ENCODE measurements at regions not wholly inside any gene's neighbourhood (a gene's known extent, or its start where the extent isn't known, plus 50 kb on each side); places are given as distances from the start of the nearest gene placed in this dataset.

DNA sequence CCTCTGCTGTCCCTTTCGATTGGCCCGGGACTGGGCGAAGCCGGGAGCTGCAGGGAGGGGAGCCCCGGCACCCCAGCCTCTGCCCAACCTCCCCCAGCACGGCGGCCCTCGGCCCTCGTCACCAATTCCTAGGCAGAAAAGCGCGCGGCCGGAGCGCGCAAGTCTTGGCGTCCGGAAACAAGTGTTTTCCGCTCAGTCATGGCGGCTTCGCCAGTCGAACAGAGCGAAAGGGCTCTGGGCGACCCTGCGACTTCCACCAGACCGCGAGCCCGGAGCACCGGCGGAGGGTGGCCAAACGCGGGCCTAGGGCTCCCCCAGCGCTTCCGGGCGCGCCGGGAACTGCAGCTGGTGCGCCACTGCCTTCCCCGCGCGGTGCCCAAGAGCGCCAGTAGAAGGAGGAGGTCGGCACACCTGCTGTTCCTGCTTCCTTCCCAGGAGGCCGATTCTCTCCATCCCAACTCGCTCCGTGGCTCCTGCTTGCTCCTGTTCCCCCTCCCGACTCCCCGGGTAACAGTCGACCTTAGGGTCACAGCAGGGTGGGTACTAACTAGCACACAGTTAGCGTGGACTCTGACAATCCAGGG, 729.9 kb downstream of the ZWINT start (continued):
- TF ChIP-seq MAFK (IDR thresholded peaks at IDR 0.05; ENCODE audit: low read depth, low read length), result no peak
- TF ChIP-seq NANOG (IDR thresholded peaks at IDR 0.05; ENCODE audit: insufficient read depth, low read depth, low read length, poor library complexity, severe bottlenecking), result no peak
- TF ChIP-seq E2F6 (IDR thresholded peaks at IDR 0.05), result no peak; the same call in none of the 2 replicates
- no peak for TF ChIP-seq KDM1A (IDR thresholded peaks at IDR 0.05; ENCODE audit: borderline replicate concordance, low read length)
- TF ChIP-seq EZH2 (IDR thresholded peaks at IDR 0.05; ENCODE audit: low read depth, low read length, severe bottlenecking), result no peak
- TF ChIP-seq CHD2 (IDR thresholded peaks at IDR 0.05; ENCODE audit: low read length), result 0 out of 2 replicates have a peak, but pooled peaks have one; percentile 39
- TF ChIP-seq BCL11A (IDR thresholded peaks at IDR 0.05; ENCODE audit: low read depth in 2 of 2, low read length in 2 of 2), result no peak
- no peak for TF ChIP-seq ZNF274 (IDR thresholded peaks at IDR 0.05; ENCODE audit: borderline replicate concordance, extremely low read depth, low read length)
- no peak for TF ChIP-seq SUZ12 (IDR thresholded peaks at IDR 0.05; ENCODE audit: low read length)
- peak; percentile 59; the same call in 1 of the 2 replicates for TF ChIP-seq TAF1 (IDR thresholded peaks at IDR 0.05; ENCODE audit: low read depth, low read length)
- TF ChIP-seq POLR2A (IDR thresholded peaks at IDR 0.05; ENCODE audit: control extremely low read depth in 1 of 2, low read depth in 2 of 2, low read length in 2 of 2), result peak in 1 of 2 experiments; percentile 28; a peak in 1 of 3 replicates
- peak; percentile 43; the same call in 1 of the 2 replicates for TF ChIP-seq PHF8 (conservative IDR thresholded peaks at IDR 0.05; ENCODE audit: low read depth, low read length)
- no peak for TF ChIP-seq KDM5A (IDR thresholded peaks at IDR 0.05; ENCODE audit: low read length)
- peak; percentile 84 for TF ChIP-seq CREB1 (IDR thresholded peaks at IDR 0.05)
- no peak for TF ChIP-seq SIX5 (IDR thresholded peaks at IDR 0.05; ENCODE audit: low read depth, low read length)
- TF ChIP-seq SP4 (IDR thresholded peaks at IDR 0.05; ENCODE audit: low read length), result no peak; the same call in 1 of the 2 replicates
- TF ChIP-seq SRF (IDR thresholded peaks at IDR 0.05; ENCODE audit: low read depth, low read length), result no peak
- peak; percentile 56 for TF ChIP-seq BACH1 (IDR thresholded peaks at IDR 0.05; ENCODE audit: low read length)
- TF ChIP-seq RBBP5 (IDR thresholded peaks at IDR 0.05; ENCODE audit: borderline replicate concordance, low read depth, low read length), result peak; percentile 61; the same call in 1 of the 2 replicates
- TF ChIP-seq SIN3A (conservative IDR thresholded peaks at IDR 0.05 in 1 of 2, IDR thresholded peaks at IDR 0.05 in 1 of 2; ENCODE audit: low read depth in 1 of 2, low read length in 2 of 2), result no peak
- TF ChIP-seq CEBPB (IDR thresholded peaks at IDR 0.05; ENCODE audit: low read depth, low read length), result no peak
- TF ChIP-seq JUN (IDR thresholded peaks at IDR 0.05; ENCODE audit: low read depth, low read length), result no peak
- no peak for TF ChIP-seq TCF12 (IDR thresholded peaks at IDR 0.05; ENCODE audit: low read depth, low read length)
- TF ChIP-seq RXRA (IDR thresholded peaks at IDR 0.05; ENCODE audit: insufficient read depth, low read depth, low read length), result no peak
- no peak for TF ChIP-seq FOSL1 (IDR thresholded peaks at IDR 0.05; ENCODE audit: insufficient read depth, low read depth, low read length)
- peak; percentile 87 for TF ChIP-seq KDM4A (IDR thresholded peaks at IDR 0.05; ENCODE audit: low read depth, low read length, severe bottlenecking)

All from H1 (cell line).